VCaP (cell line): ENCODE measurements at regions not wholly inside any gene's neighbourhood (a gene's known extent, or its start where the extent isn't known, plus 50 kb on each side); places are given as distances from the start of the nearest gene placed in this dataset.
"Not testable (repeated sequence)": the region's sequence is repeated elsewhere in the genome, so short reads cannot be mapped to it uniquely, and the experiment has no call there.

Experiments used
- H3K27ac ChIP-seq: fragments of 450-650 bp; 2 replicates; pipeline ENCODE4 v1.5.1; 2017
- CTCF ChIP-seq: fragments of 450-650 bp; conservative IDR thresholded peaks from 2 replicates; pipeline ENCODE4 v1.5.1; 2017; ENCODE audit warnings: mild to moderate bottlenecking, moderate library complexity

- no peak for TF ChIP-seq CTCF
- H3K27ac ChIP-seq: no peak overlapping the region
Measured at GRCh38 chr12:67541625-67541991, 106.9 kb upstream of the DYRK2 start.

DNA sequence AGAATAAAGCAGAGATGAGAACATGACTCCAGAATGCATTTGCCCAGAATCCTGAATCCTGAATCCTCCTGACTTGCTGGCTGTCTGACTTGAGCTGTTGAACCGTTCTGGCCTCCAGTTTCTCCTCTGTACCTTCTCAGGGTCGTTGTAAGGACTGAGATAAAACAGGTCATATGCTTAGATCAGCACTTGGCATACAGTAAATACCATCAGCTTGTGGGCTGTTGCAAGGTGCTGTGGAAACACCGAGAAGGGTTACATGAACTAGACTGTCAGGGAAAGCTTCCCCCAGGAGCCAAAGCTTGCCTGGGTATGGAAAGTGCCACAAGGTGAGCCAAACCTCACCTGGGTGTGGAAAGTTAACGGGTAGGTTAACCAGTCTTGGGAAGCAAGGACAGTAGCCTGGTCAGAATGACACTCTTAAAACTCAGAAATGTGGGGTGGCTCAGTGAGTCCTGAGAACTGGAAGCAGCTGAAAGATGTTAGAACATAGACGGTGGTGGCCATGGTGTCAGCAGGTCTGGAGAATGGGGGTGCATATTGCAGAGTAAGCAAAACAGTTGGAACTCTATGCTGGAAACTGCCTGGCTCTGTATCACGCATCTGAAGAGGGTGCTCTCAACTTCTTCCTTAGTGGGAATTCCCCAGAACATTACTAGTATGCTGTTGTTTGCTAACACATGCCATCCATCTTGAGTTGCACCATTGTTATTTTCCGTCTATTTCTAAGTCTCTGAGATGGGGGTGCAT lies 105.3 kb upstream of the DYRK2 start:
- TF ChIP-seq CTCF: no peak
- H3K27ac ChIP-seq: no peak overlapping the region

GRCh38 chr12:67545298-67545697 lies 103.2 kb upstream of the DYRK2 start:
- TF ChIP-seq CTCF: no peak
- H3K27ac ChIP-seq: no peak overlapping the region

GRCh38 chr12:67546746-67547145 lies 101.8 kb upstream of the DYRK2 start:
- no peak overlapping the region for H3K27ac ChIP-seq
- TF ChIP-seq CTCF: no peak

- not testable (repeated sequence) for H3K27ac ChIP-seq
Measured at GRCh38 chr12:67555075-67555717, 93.3 kb upstream of the DYRK2 start.

- H3K27ac ChIP-seq: no peak overlapping the region
- no peak for TF ChIP-seq CTCF
Measured at GRCh38 chr12:67558775-67559174, 89.8 kb upstream of the DYRK2 start.

DNA sequence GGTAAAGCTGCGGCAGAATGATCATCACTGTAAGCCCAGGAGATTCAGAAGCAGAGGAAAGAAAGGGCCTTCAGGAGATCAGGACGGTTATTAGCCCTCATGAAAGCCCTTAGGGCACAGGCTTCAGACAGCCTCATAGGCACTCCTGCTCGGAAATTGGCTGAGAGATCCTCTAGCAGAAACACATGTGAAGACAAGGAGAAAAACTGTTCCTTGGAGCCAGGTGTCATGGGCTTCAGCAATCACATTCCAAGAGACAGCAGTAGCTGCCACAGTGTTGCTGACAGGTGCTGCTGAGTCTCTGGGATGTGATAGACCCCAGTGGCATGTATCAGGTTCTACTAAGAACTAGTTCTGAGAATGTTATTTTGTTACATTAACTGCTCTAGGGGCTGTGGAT lies 88.8 kb upstream of the DYRK2 start:
- H3K27ac ChIP-seq: no peak overlapping the region
- TF ChIP-seq CTCF: no peak
